Activated CD8-positive, alpha-beta memory T cell treated with anti-CD3 and anti-CD28 coated beads for 4 hours (primary cell): ENCODE measurements at regions not wholly inside any gene's neighbourhood (a gene's known extent, or its start where the extent isn't known, plus 50 kb on each side); places are given as distances from the start of the nearest gene placed in this dataset.
"Not testable (repeated sequence)": the region's sequence is repeated elsewhere in the genome, so short reads cannot be mapped to it uniquely, and the experiment has no call there.

Source experiments
- DNase-seq, 2 donors: peaks; one replicate each; pipeline ENCODE4 v3.0.0-alpha.2; 2020; ENCODE audit warnings: low read depth in 2 of 2

DNA sequence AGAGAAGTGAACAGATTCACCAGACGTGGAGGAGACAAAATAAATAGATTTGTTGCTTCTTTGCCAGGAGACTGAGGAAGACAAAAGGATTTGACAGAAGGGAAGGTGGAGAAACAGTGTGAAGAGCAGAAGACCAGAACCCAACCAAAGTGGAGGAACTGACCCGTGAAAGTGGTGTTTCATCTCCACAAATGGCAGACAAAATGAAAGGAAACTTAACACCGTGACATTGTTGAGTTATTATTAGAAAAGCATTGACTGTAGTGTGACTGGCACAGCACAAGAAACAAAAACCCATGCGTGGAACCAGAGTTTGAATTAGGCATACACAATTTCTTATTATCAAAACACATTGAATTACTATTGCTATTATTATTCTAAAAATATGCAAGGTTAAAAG lies 518.1 kb downstream of the TMEM121 start:
- DNase-seq = no peak

DNA sequence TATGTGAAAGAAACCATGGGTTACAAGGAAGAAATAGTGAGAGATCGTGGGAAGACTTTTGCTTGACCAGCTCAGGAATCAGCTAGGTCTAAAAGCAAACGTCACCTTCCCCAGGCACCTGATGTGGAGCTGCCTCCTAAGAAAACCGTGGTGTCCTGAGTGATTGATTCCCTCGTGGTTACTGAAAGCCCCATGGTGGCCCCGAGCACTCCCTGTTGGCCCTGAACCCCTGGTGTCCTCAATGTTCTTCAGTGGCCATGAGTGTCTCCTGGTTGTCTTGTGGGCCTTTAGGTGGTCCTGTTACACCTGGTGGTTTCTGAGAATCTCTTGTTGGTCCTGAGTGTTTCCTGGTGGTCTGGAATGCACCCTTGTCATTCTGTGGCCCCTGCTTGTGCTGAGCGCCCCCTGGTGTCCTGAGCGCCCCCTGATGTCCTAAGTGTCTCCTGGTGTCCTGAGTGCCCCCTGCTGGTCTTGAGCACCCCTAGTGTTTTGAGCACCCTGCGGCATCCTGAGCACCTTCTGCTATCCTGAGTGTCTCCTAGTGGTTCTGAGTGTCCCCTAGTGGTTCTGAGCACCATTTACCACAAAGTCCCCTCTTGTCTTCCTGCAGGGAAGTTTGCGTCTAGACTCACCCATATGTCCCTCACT lies 518.7 kb downstream of the TMEM121 start:
- DNase-seq = peak; percentile 50 to 66

DNA sequence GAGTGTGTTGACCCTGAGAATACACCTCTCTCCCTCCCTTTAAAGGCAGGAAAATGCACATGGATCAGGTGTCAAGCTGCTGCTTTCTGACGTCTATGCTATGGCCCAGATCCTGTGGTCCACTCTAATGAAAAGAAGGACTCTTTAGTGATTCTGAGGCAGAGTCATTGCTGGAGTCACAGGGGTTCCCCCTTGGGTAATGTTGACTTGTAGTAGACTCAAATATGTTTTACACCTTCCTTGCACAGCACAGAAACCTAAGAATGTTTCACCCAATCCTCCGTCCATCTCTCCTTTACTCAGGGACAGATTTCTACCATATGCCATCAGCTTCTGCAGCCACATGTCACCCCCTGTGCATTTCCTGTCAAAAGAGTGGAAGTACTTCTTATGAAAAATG lies 525.4 kb downstream of the TMEM121 start:
- DNase-seq = no peak

DNA sequence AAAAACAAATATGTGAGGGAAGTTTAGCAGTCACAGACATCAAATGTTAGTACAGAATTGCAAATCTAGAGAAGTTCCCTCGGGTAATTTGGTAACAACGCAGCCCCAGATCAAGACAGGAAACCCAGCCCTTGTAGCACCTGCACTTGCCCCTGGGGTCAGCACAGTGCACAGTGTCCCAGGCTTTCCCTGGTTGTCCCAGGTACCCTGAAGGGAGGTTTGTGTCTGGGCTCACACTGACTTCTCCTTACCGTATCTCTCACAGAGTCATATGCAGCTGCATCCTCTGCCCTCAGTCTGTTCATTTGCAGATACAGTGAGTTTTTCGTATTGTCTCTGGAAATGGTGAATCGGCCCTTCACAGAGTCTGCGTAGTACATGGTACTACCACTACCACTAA lies 528.9 kb downstream of the TMEM121 start:
- no peak for DNase-seq

DNA sequence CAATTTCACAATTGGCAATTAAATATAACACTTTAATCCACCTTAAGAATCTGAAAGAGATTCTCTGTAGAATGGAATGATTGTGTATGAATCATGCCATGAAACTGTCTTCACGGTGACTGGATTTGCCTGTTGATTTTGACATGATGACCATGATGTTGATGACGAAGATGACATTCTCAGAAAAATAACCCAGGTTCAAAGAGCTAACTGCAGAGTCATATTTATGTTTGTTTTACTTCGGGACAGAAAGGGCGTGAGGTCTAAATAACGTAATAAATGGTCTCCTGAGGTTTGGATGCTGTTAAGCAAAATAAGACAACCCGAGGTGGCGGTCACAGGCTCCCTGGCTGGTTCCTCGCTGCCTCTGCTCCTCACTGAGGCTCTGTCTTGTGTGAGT lies 532.0 kb downstream of the TMEM121 start:
- DNase-seq = no peak

DNA sequence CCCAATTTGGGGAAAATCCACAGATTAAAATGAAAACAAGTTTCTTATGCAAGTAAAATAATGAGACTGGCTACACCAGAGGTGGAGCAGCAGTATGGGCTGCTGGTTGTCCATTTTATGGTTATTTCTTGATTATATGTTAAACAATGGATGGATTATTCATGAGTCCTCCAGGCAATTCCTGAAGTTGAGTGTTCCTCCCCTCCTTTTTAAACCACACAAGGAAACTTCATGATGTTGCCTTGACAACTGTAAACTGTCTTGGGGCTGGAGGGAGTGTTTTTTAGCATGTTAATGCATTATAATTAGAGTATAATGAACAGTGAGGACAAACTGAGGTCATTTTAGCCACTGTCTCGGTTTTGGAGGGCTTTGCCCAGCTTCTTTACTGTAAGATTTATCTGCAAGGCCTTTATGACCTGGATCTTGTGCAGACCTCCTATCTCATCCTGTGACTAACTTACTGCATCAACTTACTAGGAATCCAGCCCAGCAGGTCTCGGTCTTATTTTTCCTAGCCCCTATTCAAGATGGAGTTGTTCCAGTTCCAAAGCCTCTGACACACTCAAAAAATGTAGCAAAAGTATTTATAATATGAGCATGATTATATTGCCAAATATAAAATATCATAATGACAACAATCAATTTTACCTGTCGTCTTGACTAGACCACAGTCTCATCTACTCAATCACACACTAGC lies 534.0 kb downstream of the TMEM121 start:
- DNase-seq = no peak

DNA sequence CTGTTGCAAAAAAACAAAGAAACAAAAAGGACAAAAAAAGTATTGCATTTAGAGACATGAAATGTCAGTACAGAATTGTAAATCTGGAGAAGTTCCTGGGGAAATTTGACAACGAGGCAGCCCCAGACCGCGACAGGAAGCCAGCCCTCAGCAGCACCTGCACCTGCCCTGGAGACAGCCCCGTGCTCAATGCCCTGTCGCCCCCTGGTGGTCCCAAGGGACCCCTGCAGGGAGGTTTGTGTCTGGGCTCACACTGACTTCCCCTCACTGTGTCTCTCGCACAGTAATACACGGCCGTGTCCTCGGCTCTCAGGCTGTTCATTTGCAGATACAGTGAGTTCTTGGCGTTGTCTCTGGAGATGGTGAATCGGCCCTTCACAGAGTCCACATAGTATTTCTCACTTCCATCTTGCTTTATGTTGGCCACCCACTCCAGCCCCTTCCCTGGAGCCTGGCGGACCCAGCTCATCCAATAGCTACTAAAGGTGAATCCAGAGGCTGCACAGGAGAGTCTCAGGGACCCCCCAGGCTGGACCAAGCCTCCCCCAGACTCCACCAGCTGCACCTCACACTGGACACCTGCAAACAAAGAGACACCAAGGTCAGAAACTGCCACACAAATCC lies 535.6 kb downstream of the TMEM121 start:
- DNase-seq = peak; percentile 66 to 69

DNA sequence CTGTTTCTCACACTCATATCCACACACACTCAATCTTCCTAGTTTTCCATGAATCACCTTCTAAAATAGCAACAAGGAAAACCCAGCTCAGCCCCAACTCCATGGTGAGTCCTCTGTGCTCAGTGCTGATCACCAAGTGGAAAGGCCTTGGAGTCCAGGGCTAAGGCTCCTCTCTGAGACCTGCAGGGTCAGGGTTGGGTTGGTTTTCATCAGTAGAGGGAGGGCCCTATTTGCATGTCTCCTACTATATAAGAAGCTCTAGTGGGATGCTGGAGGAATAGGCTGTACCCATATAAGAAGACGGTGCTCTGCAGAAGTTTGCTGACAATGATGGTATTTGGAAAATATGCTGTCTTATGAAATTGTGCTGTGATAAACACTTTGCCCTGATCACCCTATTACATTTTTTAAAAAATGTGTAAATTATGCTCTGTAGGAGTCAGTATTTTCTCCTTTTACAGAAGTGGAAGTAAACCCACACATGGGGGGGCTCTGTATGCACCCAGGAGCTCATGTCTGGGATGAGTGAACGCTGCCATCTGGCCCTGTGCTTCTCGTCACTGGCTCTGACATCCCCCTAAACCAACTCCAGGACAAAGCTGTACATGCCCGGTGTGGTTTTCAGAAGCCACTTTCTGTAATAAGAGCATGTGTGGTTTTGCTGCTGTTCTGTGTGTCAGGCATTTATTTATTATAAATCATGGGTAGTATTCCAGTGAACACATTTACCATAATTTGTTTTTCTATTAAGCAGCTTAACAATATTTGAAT lies 536.3 kb downstream of the TMEM121 start:
- no peak for DNase-seq

DNA sequence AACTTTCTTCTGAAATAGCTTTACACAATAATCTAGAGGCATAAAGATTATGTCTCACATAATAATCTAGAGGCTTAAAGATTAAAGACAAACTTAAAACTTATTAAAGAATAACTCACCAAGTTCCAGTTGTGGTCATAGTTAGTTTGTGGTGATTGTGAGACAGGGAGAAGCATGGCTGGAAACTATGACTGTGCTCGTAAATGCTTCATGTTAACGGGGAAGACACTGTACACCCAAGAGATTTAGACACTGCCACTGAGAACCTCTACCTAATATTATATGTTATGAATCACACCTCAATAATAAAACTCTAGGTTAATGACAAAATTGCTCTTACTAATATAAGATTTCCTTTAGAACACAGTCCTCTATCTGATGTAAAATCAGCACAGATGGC lies 541.6 kb downstream of the TMEM121 start:
- DNase-seq = no peak

DNA sequence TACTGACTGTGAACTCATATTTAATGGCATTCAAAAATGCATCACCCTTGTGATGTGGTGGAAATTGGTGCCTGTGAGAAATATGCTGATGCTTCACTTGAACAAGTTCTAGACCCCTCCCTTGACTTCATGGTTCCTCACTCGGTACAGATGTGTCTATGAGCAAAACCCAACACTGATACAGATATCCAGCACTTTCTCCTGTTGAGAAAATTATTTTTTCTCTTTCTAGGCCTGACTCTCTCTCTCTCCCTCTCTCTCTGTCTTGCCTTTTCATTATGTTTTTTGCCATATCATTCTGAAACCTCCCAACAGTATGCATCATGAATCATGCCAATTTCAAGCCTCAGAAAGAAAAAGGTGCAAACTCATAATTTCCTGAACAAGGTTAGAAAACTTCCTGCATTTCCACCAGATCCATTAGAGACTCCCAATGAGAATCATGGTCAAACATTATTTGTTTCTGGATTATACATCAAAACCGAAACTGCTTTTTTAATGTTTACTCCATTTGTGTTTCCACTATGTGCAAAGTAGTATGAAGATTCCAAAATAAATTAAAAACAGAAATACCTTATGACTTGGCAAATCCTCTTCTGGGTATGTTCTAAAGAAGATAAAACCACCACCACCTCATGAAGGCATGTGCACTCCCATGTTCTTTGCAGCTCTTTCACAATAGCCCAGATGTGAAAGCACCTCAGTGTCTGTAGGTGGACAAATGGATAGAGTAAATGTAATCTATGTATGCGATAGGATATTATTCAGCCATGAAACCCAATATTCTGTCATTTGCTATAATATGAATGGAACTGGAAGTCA lies 543.6 kb downstream of the TMEM121 start:
- no peak for DNase-seq

DNA sequence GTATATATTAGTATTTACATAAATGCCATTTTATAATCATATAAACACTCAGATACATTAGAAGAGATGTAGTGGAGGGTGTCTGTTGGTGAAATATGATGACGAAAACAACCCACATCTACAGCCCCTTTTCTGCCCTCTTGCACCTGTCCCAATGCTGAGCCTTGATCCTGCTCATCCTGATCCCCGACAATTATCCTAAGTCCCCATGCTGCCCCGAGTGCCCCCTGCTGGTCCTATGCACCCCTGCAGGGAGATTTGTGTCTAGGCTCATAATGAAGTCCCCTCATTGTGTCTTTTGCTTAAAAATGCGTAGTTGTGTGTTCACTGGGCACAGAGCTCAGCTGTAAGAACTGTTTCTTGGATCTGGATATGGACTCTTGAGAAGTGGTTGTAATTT lies 554.5 kb downstream of the TMEM121 start:
- no peak for DNase-seq

DNA sequence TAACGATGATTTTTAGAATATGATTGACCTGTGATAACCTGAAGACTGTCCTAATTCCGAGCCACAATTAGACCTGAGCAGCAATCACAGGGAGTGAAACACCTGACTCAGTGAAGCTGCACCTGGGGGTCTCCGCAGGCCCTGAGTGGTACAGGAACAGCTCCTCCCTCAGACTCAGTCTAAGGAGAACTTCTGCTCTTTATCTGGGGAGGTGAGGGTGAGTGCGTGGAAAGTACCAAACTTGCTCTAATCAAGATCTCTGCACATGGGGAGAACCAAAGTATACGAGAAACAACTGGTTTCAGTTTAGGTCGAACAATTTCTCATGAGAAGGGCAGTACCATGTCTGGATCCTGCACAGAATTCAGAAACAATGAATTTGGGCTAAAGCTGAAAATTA lies 555.3 kb downstream of the TMEM121 start:
- DNase-seq = not testable (repeated sequence)

DNA sequence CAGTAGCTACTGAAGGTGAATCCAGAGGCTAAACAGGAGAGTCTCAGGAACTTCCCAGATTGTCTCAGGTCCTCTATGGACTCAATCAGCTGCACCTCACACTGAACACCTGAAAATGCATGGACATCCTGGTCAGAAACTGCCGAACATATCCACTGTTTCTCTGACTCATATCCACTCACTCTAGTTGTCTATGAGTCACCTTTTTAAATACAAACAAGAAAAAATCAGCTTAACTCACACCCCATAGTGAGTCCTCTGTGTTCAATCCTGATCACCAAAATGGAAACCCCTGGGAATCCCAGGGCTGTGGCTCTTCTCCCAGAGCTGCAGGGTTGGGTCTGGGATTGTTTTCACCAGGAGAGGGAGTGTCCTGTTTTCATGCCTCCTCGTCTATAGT lies 556.7 kb downstream of the TMEM121 start:
- DNase-seq = no peak

DNA sequence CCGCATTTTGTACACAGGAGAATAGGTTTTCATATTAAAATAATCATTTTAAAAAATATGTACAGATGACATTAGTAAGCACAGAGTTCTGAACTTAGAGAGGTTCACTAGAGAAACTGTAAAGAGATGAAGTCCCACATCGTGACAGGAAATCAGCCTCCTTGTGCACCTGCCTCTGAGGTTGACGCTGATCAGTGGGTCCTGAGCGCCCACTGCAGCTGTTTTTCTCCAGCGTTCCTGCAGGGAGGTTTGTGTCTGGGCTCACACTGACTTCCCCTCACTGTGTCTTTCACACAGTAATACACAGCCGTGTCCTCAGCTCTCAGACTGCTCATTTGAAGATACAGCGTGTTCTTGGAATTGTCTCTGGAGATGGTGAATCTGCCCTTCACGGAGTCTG lies 561.5 kb downstream of the TMEM121 start:
- DNase-seq = no peak

DNA sequence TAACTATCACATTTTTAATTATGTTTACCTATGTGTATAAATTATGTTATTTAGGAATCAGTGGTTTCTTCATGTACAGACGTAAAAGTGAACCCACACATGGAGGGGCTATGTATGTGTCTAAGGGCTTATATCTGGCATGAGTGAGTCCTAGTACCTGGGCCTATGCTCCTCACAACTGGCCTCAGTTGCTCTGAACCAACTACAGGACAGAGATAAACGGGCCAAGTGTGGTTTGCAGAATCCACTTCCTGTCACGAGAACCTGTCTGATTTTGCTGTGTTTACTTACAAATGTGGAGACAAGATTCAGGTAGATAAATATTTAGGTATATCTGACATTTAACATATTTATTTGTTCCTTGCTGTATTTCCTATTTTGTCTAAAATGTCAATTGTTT lies 562.5 kb downstream of the TMEM121 start:
- DNase-seq = not testable (repeated sequence)

DNA sequence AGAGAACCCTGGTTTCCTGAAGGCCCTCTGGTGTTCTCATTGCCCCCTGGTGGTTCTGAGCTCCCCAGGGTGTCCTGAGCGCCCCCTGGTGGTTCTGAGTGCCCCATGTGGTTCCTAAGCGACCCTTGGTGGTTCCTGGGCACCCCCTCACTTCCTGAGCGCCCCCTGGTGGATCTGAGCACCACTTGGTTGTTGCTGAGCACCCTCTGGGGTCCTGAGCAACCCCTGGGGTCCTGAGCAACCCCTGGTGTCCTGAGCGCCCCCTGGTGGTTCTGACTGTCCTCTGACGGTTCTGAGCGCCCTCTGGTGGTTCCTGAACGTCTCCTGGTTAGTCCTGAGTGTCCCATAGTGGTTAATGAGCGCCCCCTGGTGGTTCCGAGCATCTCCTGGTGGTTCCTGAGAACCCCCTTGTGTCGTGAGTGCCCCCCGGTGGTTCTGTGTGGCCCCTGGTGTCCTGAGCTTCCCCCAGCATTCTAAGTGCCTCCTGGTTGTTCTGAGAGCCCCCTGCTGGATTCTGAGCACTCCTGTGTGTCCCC lies 568.3 kb downstream of the TMEM121 start:
- DNase-seq = no peak

DNA sequence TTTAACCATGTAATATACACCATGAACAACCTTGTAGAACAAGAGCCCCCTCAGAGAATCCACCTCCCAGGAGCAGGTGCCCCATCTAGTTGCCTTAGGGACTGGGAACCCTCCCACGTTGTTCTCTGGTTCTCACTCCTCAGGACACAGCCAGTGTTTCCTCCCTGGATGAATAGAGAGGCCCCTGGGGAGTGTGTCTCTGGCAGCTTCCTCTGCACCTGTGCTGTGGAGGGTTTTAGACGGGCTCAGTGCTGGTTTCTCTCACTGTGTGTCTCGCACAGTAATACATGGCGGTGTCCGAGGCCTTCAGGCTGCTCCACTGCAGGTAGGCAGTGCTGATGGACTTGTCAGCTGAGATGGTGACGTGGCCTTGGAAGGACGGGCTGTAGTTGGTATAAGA lies 581.3 kb downstream of the TMEM121 start:
- DNase-seq = no peak

DNA sequence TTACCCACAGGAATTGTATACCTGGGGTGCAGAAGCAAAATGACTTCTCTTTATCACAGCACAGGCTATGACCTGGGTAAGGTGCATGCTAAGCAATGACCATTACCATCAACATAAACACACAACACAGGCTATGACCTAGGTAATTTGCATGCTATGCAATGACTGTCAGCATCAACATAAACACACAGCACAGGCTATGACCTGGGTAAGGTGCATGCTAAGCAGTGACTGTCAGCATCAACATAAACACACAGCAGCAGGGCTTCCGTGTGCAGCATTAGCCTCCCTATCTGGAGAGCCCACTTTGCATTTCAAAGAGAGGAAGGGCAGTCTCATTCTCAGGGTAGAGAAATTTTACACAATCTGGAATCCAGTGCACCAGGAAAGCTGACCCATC lies 583.0 kb downstream of the TMEM121 start:
- no peak for DNase-seq

DNA sequence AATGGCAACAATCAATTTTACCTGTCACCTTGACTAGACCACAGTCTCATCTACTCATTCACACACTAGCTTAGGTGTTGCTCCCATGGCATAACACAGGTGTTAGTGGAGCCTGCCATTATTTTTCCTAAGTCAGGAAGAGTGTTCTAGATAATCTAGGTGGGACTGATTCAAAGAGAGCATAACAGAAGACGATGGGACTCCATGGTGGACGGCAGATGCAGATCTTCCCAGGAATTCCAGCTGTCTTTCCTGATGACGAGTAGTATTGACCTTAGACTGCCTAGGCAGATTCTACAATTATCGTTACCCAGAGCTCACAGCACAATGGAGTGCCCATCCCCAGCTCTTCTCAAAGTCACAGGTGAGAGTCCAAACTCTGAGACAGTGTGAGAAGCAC lies 589.0 kb downstream of the TMEM121 start:
- DNase-seq = no peak

DNA sequence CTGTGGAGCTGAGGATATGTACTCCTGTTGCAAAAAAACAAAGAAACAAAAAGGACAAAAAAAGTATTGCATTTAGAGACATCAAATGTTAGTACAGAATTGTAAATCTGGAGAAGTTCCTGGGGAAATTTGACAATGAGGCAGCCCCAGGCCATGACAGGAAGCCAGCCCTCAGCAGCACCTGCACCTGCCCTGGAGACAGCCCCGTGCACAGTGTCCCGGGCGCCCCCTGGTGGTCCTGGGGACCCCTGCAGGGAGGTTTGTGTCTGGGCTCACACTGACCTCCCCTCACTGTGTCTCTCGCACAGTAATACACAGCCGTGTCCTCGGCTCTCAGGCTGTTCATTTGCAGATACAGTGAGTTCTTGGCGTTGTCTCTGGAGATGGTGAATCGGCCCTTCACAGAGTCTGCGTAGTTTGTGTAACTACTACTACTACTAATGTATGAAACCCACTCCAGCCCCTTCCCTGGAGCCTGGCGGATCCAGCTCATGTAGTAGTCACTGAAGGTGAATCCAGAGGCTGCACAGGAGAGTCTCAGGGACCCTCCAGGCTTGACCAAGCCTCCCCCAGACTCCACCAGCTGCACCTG lies 590.1 kb downstream of the TMEM121 start:
- DNase-seq = not testable (repeated sequence)

DNA sequence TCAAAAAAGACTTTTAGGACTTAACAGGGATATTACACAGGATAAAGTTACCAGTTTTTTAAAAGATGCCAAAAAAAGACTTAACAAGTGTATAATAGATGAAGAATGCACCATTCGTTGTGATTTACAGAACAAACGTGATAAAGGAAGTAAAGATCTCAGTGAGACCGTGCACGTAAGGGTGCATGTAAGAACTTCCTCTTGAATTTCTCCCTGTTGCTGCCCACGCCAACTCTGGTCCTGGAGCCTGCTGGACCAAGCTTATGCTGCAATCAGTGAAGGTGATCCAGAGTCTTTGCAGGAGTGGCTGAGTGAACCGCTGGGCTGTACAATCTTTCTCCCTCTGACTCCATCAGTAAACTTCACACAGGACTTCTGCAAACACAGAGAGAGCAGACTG lies 593.7 kb downstream of the TMEM121 start:
- DNase-seq = no peak
